ENCODE measurements at regions not wholly inside any gene's neighbourhood (a gene's known extent, or its start where the extent isn't known, plus 50 kb on each side); places are given as distances from the start of the nearest gene placed in this dataset.

DNA sequence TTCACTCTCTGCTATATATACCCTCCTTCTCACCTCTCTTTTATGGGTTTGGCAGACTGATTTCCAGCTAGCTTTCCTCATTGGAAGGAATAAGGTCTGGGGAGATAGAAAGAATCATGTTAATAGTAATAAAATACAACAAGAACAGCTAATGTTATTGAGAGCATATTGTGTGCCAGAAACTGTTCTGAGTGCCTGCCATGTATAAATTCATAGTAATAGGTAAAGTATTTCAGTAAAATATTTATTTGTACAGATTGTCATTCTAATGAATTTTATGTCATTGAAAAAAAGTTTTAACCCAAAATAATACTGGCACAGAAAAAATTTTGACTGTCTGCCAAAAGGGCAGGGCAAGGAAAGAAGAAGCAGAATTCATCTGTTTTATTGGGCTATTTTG, 834.9 kb upstream of the ZNF608 start:
- TF ChIP-seq, protein P1, sequence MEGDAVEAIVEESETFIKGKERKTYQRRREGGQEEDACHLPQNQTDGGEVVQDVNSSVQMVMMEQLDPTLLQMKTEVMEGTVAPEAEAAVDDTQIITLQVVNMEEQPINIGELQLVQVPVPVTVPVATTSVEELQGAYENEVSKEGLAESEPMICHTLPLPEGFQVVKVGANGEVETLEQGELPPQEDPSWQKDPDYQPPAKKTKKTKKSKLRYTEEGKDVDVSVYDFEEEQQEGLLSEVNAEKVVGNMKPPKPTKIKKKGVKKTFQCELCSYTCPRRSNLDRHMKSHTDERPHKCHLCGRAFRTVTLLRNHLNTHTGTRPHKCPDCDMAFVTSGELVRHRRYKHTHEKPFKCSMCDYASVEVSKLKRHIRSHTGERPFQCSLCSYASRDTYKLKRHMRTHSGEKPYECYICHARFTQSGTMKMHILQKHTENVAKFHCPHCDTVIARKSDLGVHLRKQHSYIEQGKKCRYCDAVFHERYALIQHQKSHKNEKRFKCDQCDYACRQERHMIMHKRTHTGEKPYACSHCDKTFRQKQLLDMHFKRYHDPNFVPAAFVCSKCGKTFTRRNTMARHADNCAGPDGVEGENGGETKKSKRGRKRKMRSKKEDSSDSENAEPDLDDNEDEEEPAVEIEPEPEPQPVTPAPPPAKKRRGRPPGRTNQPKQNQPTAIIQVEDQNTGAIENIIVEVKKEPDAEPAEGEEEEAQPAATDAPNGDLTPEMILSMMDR (IDR thresholded peaks at IDR 0.05 in 4 of 5, conservative IDR thresholded peaks at IDR 0.05 in 1 of 5) = no peak
- no peak for TF ChIP-seq POLR2A (IDR thresholded peaks at IDR 0.05)

All from gastrocnemius medialis (tissue), 4 donors.